Breast epithelium (tissue), 3 donors: ENCODE measurements at regions not wholly inside any gene's neighbourhood (a gene's known extent, or its start where the extent isn't known, plus 50 kb on each side); places are given as distances from the start of the nearest gene placed in this dataset.

Experiments used
- CTCF ChIP-seq, 3 donors: fragments of 450-650 bp; IDR thresholded peaks; one replicate each; pipeline ENCODE4 v1.5.1; 2016 to 2017; ENCODE audit warnings: antibody characterized with exemption in 3 of 3, mild to moderate bottlenecking in 3 of 3, moderate library complexity in 3 of 3
- POLR2A ChIP-seq: fragments of 450-650 bp; IDR thresholded peaks from one replicate; pipeline ENCODE4 v1.6.1; 2016; ENCODE audit warnings: antibody characterized with exemption, mild to moderate bottlenecking, moderate library complexity

- TF ChIP-seq CTCF (IDR thresholded peaks at IDR 0.05) (no peak), POLR2A (no peak)
These were observed 438.4 kb upstream of the ADGRB3 start for GRCh38 chr6:68196645-68197044.
